Fibroblast of mammary gland (primary cell): ENCODE measurements at regions not wholly inside any gene's neighbourhood (a gene's known extent, or its start where the extent isn't known, plus 50 kb on each side); places are given as distances from the start of the nearest gene placed in this dataset.

Source experiments
- DNase-seq: peaks from one replicate; pipeline ENCODE4 v3.0.0-alpha.2; 2010; ENCODE audit warnings: low read depth
- H3K4me3 ChIP-seq: 2 replicates; pipeline ENCODE4 v1.5.1; 2011; ENCODE audit warnings: low read depth, mild to moderate bottlenecking, low read length, moderate library complexity; ENCODE audit not compliant: control insufficient read depth
- TF ChIP-seq, protein P1 (sequence below): conservative IDR thresholded peaks from 2 replicates; pipeline ENCODE4 v1.5.1; 2011; ENCODE audit warnings: low read depth, low read length, inconsistent platforms; ENCODE audit not compliant: control insufficient read depth, insufficient read depth

- no peak for DNase-seq
- TF ChIP-seq, protein P1, sequence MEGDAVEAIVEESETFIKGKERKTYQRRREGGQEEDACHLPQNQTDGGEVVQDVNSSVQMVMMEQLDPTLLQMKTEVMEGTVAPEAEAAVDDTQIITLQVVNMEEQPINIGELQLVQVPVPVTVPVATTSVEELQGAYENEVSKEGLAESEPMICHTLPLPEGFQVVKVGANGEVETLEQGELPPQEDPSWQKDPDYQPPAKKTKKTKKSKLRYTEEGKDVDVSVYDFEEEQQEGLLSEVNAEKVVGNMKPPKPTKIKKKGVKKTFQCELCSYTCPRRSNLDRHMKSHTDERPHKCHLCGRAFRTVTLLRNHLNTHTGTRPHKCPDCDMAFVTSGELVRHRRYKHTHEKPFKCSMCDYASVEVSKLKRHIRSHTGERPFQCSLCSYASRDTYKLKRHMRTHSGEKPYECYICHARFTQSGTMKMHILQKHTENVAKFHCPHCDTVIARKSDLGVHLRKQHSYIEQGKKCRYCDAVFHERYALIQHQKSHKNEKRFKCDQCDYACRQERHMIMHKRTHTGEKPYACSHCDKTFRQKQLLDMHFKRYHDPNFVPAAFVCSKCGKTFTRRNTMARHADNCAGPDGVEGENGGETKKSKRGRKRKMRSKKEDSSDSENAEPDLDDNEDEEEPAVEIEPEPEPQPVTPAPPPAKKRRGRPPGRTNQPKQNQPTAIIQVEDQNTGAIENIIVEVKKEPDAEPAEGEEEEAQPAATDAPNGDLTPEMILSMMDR = no peak
- no peak overlapping the region for H3K4me3 ChIP-seq
These were observed 133.1 kb upstream of the CTAGE1 start for GRCh38 chr18:22550861-22551260.

DNA sequence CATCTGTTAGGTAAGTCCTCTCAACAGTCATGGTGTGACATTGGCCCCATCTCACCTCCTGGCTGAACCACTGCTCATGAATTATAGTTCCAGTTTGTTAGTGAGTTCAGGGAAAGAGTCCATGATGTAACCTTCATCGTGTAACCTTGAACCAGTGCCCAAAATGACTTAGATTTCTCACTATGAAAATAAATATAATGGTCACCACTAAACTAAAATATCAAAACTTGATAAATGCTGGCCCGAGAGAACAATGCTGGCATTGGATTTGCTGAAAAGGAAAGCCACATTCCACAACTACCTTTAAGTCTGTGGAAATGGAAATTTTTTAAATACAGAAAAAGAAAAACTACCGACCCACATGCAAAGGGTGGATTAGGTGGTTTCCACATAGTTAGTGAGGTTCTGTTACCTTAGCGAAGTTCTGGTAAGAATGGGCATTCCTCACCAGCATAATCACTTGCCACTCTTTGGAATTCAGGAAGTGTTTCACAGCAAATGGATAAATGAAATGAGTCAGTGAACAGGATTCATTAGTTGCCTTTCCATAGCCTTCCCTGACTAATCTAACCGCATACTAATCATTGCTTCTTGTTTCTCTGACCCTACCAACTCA lies 133.9 kb upstream of the CTAGE1 start:
- DNase-seq = peak; percentile 88
- H3K4me3 ChIP-seq = no peak overlapping the region
- TF ChIP-seq, protein P1 = no peak

DNA sequence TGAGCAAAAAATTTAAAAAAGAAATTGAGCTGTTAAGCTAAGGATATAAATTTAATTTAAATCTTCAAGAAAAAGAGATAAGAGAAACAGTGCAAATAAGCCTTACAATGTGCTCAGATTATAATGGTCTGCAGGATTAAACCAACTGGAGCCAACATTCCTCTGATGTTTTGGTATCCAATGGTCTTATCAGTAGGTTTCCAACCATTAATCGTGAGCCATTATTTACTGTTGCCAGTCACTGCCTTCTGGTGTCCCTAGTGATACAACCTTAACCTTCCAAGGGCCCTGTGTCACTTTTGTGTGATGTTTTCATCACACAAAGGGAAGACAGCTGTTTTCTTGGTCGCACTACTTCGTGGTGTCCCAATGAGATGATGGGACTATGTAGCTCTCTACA lies 134.5 kb upstream of the CTAGE1 start:
- no peak for DNase-seq
- TF ChIP-seq, protein P1 = no peak
- no peak overlapping the region for H3K4me3 ChIP-seq

GRCh38 chr18:22552899-22553460 lies 135.3 kb upstream of the CTAGE1 start:
- no peak for DNase-seq
- TF ChIP-seq, protein P1 = no peak

DNA sequence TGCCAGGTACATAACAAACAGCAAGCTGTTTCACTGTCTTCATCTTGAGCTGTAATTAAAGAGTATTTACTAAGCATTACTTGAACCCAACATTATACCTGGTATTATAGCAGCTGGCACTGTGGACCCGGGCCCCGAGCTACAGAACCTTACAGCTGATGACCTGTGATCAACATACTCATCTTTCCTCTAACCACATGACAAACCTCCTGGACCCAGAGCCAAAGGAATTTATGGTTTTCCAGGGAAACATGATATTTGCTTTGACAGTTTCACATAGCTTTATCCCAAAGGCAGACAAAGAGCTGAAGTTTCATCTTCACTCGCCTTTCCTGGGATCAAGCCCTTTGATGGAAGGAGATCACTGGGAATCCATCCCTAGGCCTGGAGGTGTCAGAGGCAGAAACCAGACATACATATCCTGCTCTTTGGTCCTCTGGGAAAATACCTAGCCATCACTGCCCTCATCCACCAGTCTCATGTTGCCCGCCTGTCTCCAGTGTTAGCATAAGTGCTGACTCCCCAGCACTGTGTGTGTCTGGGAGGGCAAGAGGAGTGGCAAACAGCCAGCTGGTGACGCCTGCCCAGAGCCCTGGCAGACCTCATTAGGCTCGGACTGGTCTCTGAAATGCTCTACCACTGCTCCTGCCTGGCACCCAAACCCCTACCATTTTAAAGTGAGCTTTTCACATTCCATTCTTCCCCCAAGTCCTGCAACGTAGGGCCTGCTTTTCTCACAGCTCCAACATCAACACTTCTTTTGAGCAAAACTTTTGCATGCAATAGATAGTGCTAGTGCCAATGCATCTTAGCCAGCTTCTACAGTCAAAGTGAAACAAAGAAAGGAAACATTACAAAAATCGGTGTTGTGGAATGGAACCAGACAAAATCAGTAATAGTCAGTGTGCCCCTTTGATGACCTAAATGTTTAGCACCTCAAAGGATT lies 138.8 kb upstream of the CTAGE1 start:
- no peak overlapping the region for H3K4me3 ChIP-seq
- DNase-seq = no peak
- TF ChIP-seq, protein P1 = no peak

More at GRCh38 chr18:22552899-22553460, 135.3 kb upstream of the CTAGE1 start:
- H3K4me3 ChIP-seq = no peak overlapping the region

DNA sequence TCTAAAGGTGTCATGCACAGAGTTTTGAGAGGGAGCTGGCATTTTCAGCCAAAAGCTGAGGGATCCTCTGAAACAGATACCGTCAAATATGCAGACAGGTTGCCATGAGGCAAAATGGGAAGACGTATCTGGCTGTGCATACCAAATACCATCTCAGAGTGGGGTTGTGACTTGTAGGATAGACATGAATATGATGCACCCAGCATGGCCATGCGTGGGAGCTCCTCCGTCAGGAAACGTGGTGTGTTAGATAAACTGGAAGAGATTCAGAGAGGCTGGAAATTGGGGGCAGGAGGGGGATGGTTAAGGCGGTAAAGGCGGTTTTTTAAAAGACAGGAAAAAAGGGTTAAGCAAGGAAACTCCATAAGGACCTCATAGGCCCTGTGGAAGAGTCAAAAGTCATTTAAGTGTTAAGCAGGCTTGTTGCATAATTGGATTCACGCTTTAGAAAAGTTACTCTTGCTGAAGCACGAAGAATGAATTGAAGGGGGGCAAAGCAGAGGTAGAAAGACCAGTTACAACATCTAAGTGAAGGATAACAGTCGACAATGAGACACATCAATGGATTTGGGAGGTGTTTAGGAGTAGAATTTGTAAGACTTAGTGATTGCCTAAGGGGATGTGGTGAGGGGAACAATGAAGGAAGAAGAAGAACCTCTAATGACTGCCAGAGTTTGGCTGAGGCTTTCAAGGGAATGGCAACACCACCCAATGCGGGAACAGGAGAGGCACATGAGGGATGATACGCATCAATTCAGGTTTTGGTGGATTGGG lies 139.6 kb upstream of the CTAGE1 start:
- TF ChIP-seq, protein P1 = no peak
- no peak for DNase-seq
- H3K4me3 ChIP-seq = no peak overlapping the region
